Stomach (tissue), 4 donors: ENCODE measurements at regions not wholly inside any gene's neighbourhood (a gene's known extent, or its start where the extent isn't known, plus 50 kb on each side); places are given as distances from the start of the nearest gene placed in this dataset.

ENCODE experiments used
- EP300 ChIP-seq: sonication (generic); formaldehyde crosslinking; IDR thresholded peaks from one replicate; pipeline ENCODE4 v1.6.1; 2017; ENCODE audit warnings: antibody characterized with exemption
- POLR2AphosphoS5 ChIP-seq, 3 donors: sonication (generic); formaldehyde crosslinking; IDR thresholded peaks; one replicate each; pipeline ENCODE4 v1.6.1; 2016; ENCODE audit warnings: antibody characterized with exemption in 3 of 3
- TF ChIP-seq, protein P1 (sequence below), 7 experiments: fragments of 450-650 bp in 4 of 7; fragments of 200-600 bp in 3 of 7; sonication (generic) in 3 of 7; IDR thresholded peaks; one replicate each; pipeline ENCODE4 v1.5.1; 2016 to 2019; ENCODE audit warnings: antibody characterized with exemption in 7 of 7, control low read depth in 2 of 7, mild to moderate bottlenecking in 1 of 7

DNA sequence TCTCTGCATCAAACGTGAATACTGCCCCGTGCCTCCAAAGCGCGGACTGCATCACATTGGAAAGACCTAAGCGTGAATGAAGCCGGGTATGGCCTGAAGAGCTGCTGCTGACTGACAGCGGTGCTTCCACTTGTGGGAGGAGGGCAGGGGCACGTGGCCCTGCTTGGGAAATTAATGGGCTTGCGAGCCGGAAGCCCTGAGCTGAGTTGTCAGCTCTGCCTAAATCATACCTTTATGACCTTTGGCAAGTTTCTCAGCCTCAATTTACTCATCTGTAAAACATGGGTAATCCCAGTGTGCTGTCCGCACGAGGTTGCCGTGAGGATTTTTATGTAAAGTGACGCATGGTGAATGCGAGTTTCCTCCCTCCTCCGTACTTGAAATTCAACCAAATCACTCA is 67.0 kb upstream of the FOXQ1 start:
- TF ChIP-seq, protein P1, sequence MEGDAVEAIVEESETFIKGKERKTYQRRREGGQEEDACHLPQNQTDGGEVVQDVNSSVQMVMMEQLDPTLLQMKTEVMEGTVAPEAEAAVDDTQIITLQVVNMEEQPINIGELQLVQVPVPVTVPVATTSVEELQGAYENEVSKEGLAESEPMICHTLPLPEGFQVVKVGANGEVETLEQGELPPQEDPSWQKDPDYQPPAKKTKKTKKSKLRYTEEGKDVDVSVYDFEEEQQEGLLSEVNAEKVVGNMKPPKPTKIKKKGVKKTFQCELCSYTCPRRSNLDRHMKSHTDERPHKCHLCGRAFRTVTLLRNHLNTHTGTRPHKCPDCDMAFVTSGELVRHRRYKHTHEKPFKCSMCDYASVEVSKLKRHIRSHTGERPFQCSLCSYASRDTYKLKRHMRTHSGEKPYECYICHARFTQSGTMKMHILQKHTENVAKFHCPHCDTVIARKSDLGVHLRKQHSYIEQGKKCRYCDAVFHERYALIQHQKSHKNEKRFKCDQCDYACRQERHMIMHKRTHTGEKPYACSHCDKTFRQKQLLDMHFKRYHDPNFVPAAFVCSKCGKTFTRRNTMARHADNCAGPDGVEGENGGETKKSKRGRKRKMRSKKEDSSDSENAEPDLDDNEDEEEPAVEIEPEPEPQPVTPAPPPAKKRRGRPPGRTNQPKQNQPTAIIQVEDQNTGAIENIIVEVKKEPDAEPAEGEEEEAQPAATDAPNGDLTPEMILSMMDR (IDR thresholded peaks at IDR 0.05): no peak
- TF ChIP-seq POLR2AphosphoS5 (IDR thresholded peaks at IDR 0.05): no peak
- no peak for TF ChIP-seq EP300
